Hepatocyte (in vitro differentiated cells): ENCODE measurements at regions not wholly inside any gene's neighbourhood (a gene's known extent, or its start where the extent isn't known, plus 50 kb on each side); places are given as distances from the start of the nearest gene placed in this dataset.

Experiments
- EZH2 ChIP-seq: fragments of 200-600 bp; sonication (generic); IDR thresholded peaks from 2 replicates; pipeline ENCODE4 v1.6.1; 2016; ENCODE audit warnings: antibody characterized with exemption, mild to moderate bottlenecking, borderline replicate concordance
- TF ChIP-seq, protein P1 (sequence below): fragments of 200-600 bp; sonication (generic); IDR thresholded peaks from 2 replicates; pipeline ENCODE4 v1.5.1; 2016; ENCODE audit warnings: antibody characterized with exemption, mild to moderate bottlenecking; ENCODE audit not compliant: poor library complexity

DNA sequence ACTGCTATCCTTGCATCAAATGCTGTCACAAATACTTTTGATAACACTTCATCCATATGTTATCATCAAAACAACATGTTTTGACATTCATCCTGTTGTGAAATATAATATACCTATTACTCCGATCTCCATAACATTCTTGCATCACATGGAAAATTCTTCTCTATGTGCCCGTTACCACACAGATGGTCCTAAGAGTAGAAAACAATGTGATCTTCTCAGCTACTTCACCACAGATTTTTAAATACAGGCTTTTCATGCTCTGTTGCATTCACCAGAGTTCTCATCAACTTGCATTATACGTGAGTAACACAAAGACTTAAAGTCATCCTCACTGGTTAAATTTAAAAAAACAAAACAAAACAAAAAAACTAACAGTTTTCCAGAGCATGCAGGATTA lies 1603.3 kb upstream of the ZEB2 start:
- TF ChIP-seq, protein P1, sequence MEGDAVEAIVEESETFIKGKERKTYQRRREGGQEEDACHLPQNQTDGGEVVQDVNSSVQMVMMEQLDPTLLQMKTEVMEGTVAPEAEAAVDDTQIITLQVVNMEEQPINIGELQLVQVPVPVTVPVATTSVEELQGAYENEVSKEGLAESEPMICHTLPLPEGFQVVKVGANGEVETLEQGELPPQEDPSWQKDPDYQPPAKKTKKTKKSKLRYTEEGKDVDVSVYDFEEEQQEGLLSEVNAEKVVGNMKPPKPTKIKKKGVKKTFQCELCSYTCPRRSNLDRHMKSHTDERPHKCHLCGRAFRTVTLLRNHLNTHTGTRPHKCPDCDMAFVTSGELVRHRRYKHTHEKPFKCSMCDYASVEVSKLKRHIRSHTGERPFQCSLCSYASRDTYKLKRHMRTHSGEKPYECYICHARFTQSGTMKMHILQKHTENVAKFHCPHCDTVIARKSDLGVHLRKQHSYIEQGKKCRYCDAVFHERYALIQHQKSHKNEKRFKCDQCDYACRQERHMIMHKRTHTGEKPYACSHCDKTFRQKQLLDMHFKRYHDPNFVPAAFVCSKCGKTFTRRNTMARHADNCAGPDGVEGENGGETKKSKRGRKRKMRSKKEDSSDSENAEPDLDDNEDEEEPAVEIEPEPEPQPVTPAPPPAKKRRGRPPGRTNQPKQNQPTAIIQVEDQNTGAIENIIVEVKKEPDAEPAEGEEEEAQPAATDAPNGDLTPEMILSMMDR, result no peak
- TF ChIP-seq EZH2, result no peak
